Central memory CD8-positive, alpha-beta T cell (primary cell): ENCODE measurements at regions not wholly inside any gene's neighbourhood (a gene's known extent, or its start where the extent isn't known, plus 50 kb on each side); places are given as distances from the start of the nearest gene placed in this dataset.

Experiments used
- ATAC-seq: fragments of 150-1000 bp; cut with Tn5 transposase; replicated peaks from 2 replicates; pipeline ENCODE4 v1.10.0; 2022; ENCODE audit warnings: mild to moderate bottlenecking, moderate FRiP score, moderate number of reproducible peaks; ENCODE audit not compliant: poor library complexity, severe bottlenecking; ENCODE audit errors: extremely low read depth
- DNase-seq, 2 donors: peaks; one replicate each; pipeline ENCODE4 v3.0.0; 2021; ENCODE audit warnings: low spot score in 2 of 2
- H3K27ac Mint-ChIP-seq: one replicate; pipeline ENCODE4 v1.8.0; 2022; ENCODE audit warnings: low read depth, mild to moderate bottlenecking, moderate library complexity, mixed read lengths
- H3K27me3 Mint-ChIP-seq: one replicate; pipeline ENCODE4 v1.8.0; 2022; ENCODE audit warnings: mixed read lengths
- H3K36me3 Mint-ChIP-seq: one replicate; pipeline ENCODE4 v1.8.0; 2022; ENCODE audit warnings: mild to moderate bottlenecking, moderate library complexity, mixed read lengths; ENCODE audit not compliant: insufficient read depth
- H3K4me1 Mint-ChIP-seq: one replicate; pipeline ENCODE4 v1.8.0; 2022; ENCODE audit warnings: mixed read lengths
- H3K4me3 Mint-ChIP-seq: one replicate; pipeline ENCODE4 v1.8.0; 2022; ENCODE audit warnings: mild to moderate bottlenecking, moderate library complexity, mixed read lengths
- H3K9me3 Mint-ChIP-seq: one replicate; pipeline ENCODE4 v1.8.0; 2022; ENCODE audit warnings: mixed read lengths

DNA sequence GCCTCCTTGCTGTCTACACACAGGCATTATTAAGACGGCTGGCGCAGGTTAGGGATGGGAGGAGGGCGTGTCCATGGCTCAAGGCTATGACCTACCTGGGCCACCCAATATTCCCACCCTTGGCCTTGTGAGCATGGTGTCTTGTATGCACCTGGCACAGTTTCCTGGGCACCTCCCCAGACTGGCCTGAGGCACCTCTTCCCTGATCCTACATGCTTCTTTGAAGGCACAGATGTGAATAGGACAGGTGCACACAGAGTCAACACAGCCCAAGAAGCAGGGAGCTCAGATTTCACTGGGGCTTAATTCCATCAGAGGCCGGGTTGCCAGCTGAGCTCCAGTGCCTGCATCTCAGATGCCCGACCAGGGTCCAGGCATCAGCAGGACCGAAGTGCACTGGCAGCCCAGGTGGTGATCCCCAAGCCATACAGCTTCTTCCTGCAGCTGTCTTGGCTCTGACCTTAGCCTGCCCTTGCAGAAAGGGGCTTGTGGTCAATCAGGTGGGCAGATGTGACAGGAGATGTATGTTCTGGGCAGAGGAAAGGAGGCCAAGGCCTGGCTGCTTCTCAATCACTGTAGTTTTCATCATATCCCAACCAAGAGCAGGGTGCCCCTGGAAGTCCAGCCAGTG, 287.7 kb downstream of the CLIC5 start:
- ATAC-seq = no peak
- Mint-ChIP-seq H3K9me3 (peaks cover 2% of the 10 kb centered on the region), H3K36me3 (no peaks in the 10 kb centered on the region), H3K27me3 (no peaks in the 10 kb centered on the region), H3K4me3 (no peak overlapping the region), H3K4me1 (no peaks in the 10 kb centered on the region), H3K27ac (no peak overlapping the region)
- DNase-seq = no peak

DNA sequence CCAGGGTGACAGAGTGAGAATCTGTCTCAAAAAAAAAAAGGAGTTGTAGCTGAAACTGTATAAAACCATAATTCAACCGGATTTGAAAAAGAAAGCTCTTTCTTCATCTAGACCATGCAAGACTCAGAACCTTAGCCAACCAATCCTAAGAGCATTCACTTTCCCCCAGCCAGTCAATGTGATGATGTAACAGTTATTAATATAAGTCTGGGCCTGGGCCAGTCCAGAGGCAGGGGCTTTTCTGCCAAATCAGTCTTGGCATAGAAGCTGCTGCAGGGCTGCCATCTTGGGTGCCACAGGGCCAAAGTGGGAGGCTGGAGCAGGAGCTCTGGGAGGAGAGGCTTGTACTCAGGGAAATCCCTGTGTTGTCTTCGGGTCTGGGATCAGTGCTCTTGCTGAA, 288.4 kb downstream of the CLIC5 start:
- Mint-ChIP-seq H3K4me1 (no peaks in the 10 kb centered on the region), H3K27me3 (no peaks in the 10 kb centered on the region), H3K27ac (no peak overlapping the region), H3K4me3 (no peak overlapping the region), H3K9me3 (peaks cover 5% of the 10 kb centered on the region), H3K36me3 (no peaks in the 10 kb centered on the region)
- ATAC-seq (no peak), DNase-seq (no peak)

DNA sequence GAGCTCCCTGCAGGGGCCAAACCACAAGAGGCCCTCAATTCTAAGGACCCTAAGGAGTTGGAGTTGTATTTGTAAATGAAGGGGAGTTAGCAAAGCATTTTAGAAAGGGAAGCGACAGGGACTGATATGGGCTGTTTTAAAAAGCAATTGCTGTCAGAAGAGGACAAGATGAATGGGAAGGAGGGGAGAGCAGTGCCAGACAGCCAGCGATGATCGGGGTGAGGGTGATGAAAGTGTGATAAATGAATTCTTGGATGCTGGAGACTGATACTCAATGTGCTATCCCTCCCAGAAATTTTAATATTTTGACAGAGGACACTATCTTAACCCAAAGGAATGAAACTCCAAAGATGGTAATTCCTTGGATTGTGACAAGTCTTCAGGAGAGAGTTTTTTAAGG, 289.2 kb downstream of the CLIC5 start:
- DNase-seq (no peak), ATAC-seq (no peak)
- Mint-ChIP-seq H3K27me3 (no peaks in the 10 kb centered on the region), H3K4me1 (no peaks in the 10 kb centered on the region), H3K27ac (no peak overlapping the region), H3K4me3 (no peak overlapping the region), H3K9me3 (peaks cover 5% of the 10 kb centered on the region), H3K36me3 (no peaks in the 10 kb centered on the region)

DNA sequence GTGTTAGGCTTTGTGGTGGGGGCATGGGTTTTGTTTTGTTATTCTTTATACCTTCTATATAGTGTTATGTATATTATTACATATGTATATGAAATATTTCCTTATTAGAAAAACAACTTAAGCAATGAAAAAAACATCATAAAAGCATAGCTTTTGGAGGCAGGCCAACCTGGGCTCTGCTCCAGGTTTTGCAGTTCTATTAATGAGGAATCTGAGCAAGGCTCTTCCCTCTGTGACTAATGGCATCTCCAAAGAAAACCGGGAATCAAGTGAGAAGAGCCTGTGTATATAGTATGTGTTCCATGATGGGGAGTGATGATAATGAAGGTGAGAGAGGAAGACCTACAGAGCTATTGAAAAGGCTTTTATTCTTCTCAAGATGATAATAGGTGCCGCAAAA, 291.1 kb downstream of the CLIC5 start:
- Mint-ChIP-seq H3K27ac (no peak overlapping the region), H3K27me3 (no peaks in the 10 kb centered on the region), H3K4me3 (no peak overlapping the region), H3K4me1 (no peaks in the 10 kb centered on the region), H3K36me3 (no peaks in the 10 kb centered on the region), H3K9me3 (peaks cover 5% of the 10 kb centered on the region)
- DNase-seq (no peak), ATAC-seq (no peak)

DNA sequence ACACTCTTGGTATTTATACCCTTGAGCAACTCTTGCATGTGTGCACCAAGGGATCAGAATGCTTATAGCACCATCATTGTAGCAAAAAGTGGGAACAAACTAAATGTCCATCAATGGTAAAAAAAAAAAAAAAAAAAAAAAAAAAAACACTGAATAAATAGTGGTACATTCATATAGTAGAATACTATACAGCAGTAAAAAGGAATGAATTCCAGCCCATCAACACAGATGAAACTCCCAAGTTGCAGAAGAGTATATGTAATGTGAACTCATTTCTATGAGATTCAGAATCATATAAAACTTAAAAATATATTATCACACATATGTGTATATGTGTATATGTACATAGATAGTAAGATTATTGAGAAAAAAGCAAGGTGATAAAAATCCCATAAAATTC, 291.6 kb downstream of the CLIC5 start:
- H3K36me3 Mint-ChIP-seq = no peaks in the 10 kb centered on the region
- no peaks in the 10 kb centered on the region for H3K4me1 Mint-ChIP-seq
- ATAC-seq (no peak), DNase-seq (no peak)
- no peaks in the 10 kb centered on the region for H3K27me3 Mint-ChIP-seq
- H3K9me3 Mint-ChIP-seq = peaks cover 5% of the 10 kb centered on the region
- H3K4me3 Mint-ChIP-seq = no peak overlapping the region
- H3K27ac Mint-ChIP-seq = no peak overlapping the region

DNA sequence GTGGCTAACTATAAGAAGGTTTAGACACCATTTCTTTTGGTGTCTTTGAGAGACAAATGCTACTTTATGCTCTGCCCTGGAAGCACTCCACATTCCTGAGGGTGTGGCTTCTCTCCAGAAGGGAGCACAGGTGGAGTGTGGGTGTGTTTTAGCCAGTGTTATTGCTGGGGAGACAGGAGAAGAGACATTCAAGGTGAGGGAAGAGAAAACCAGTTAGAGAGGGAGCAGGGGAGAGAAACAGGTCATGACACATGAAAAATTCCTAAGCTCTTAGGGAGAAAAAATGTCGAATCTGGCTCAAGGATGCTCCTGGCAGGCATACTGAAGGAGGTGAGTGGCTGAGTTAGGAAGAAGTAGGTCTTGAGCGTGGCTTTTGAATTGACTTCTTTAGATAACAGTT, 292.8 kb downstream of the CLIC5 start:
- no peak overlapping the region for H3K27ac Mint-ChIP-seq
- H3K4me1 Mint-ChIP-seq = no peaks in the 10 kb centered on the region
- peaks cover 5% of the 10 kb centered on the region for H3K9me3 Mint-ChIP-seq
- DNase-seq (no peak), ATAC-seq (no peak)
- H3K27me3 Mint-ChIP-seq = no peaks in the 10 kb centered on the region
- H3K4me3 Mint-ChIP-seq = no peak overlapping the region
- H3K36me3 Mint-ChIP-seq = no peaks in the 10 kb centered on the region

DNA sequence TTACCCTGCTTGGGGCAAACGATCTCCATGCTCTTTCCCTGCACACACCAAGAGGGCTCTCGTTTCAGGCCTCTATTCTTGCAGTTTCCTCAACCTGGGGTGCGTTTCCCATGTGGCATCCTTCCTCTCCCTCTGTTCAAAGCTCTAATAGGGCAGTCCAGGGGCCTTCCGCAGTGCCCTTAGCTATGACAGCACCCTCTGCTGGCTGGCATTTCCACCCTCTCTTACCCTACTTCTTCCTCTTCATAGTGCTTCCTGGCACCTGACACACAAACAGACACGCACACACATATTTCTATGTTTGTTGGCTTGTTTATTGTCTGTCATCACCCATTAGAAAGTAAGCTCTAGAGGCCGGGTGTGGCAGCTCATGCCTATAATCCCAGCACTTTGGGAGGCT, 294.0 kb downstream of the CLIC5 start:
- no peak for DNase-seq
- Mint-ChIP-seq H3K4me1 (no peaks in the 10 kb centered on the region), H3K27ac (no peak overlapping the region), H3K9me3 (peaks cover 5% of the 10 kb centered on the region), H3K27me3 (no peaks in the 10 kb centered on the region), H3K4me3 (no peak overlapping the region), H3K36me3 (no peaks in the 10 kb centered on the region)
- ATAC-seq = no peak

DNA sequence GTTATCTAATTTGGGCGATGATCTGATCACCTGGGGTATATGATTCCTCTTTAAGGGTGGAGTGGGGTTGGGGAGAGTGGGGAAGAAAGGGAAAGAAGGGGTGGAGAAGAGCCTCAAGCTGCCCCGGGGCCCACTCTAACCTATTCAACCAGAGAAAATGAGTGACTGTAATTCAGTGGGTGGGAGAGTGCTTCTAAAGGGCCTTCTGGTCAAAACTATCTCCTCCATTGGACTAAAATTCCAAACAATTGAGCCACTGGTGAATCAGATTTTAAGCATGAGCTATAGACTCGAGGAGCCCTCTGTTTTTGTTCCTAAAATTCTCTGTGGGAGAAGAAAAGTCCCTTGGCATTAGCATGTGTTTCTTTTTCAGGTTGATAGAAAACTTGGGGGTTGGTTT, 296.8 kb downstream of the CLIC5 start:
- Mint-ChIP-seq H3K4me1 (peaks cover 10% of the 10 kb centered on the region), H3K4me3 (no peak overlapping the region), H3K36me3 (peaks cover 2% of the 10 kb centered on the region), H3K9me3 (peaks cover 5% of the 10 kb centered on the region), H3K27me3 (no peaks in the 10 kb centered on the region), H3K27ac (no peak overlapping the region)
- DNase-seq (no peak), ATAC-seq (no peak)

DNA sequence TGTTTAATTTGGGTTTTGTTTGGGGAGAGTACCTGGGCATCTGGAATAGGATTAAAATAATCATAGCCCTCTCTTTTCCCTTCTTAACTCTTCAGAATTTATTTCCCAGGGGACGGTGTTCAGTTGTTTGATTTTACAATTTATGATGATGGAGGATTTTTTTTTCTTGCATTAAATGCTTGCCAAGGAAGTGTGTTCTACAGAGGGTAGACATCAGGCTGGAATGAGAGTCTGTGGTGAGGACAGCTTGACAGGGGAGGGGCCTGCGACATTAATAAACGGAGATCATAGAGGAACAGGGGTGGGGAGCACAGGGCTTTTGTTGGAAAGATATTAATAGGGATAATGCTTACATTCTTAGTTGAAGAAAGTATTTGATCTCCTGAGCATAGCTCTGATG, 297.5 kb downstream of the CLIC5 start:
- Mint-ChIP-seq H3K9me3 (peaks cover 5% of the 10 kb centered on the region), H3K4me1 (peaks cover 10% of the 10 kb centered on the region), H3K27ac (no peak overlapping the region)

DNA sequence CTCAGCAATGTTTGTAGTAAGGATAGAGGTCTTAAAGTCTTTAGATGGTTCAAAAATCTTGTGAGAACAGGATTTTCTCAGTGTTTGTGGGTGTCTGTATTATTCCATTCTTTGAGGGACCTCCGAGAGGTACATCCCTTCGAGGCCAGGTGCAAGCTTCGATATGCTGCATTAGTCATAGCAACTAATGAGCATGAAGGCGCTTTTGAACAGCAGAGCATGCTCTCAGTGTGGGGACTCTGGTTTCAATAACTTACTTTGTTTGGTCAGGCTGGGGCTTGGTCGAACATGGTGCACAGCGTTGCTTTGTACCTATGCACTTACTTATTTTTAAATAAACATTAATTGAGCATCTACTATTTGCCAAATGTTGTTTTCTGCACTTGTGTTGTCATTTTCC, 297.9 kb downstream of the CLIC5 start:
- peaks cover 2% of the 10 kb centered on the region for H3K36me3 Mint-ChIP-seq
- peaks cover 2% of the 10 kb centered on the region for H3K9me3 Mint-ChIP-seq
- H3K4me3 Mint-ChIP-seq = no peak overlapping the region
- ATAC-seq (no peak), DNase-seq (no peak)
- H3K27me3 Mint-ChIP-seq = no peaks in the 10 kb centered on the region
- H3K27ac Mint-ChIP-seq = no peak overlapping the region
- peaks cover 10% of the 10 kb centered on the region for H3K4me1 Mint-ChIP-seq

More for the DNA sequence above, 297.5 kb downstream of the CLIC5 start:
- ATAC-seq (no peak), DNase-seq (no peak)
- Mint-ChIP-seq H3K4me3 (no peak overlapping the region), H3K27me3 (no peaks in the 10 kb centered on the region), H3K36me3 (peaks cover 2% of the 10 kb centered on the region)

DNA sequence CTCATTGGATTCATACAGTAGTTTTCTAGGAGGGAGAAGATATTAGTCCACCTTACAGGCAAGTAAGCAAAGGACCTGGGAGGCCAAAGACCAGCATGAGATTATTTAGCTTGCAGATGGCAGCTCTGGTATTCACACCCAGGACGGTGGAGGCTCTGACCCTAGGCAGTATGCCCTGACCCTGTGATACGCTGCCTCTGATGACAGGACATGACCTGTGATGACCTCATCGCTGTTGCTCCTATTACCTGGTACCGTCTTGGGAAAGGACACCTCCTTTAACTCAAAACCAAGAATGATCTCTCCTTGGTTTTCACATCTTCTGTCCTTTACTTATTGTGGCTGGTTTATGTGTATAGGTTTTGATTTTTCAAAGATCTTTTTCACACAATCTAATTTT, 298.6 kb downstream of the CLIC5 start:
- ATAC-seq (no peak), DNase-seq (no peak)
- Mint-ChIP-seq H3K27me3 (no peaks in the 10 kb centered on the region), H3K4me3 (no peak overlapping the region), H3K9me3 (no peaks in the 10 kb centered on the region), H3K36me3 (peaks cover 2% of the 10 kb centered on the region), H3K4me1 (peaks cover 10% of the 10 kb centered on the region), H3K27ac (no peak overlapping the region)

DNA sequence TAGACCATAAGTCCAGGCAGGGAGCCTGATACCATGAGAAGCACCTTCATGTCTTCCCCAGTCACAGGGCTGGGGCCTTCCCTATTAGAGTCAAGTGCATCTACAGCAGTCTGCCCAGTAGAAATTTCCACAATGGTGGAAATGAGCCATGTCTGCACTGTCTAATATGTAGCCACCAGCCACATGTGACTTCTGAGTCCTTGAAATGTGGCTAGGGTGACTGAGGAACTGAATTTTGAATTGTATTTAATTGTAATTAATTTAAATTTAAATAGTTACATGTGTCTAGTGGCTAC, 300.2 kb downstream of the CLIC5 start:
- H3K4me3 Mint-ChIP-seq = no peak overlapping the region
- no peak overlapping the region for H3K27ac Mint-ChIP-seq
- H3K27me3 Mint-ChIP-seq = no peaks in the 10 kb centered on the region
- peaks cover 2% of the 10 kb centered on the region for H3K36me3 Mint-ChIP-seq
- H3K4me1 Mint-ChIP-seq = peaks cover 17% of the 10 kb centered on the region
- no peaks in the 10 kb centered on the region for H3K9me3 Mint-ChIP-seq
- no peak for DNase-seq
- ATAC-seq = no peak

DNA sequence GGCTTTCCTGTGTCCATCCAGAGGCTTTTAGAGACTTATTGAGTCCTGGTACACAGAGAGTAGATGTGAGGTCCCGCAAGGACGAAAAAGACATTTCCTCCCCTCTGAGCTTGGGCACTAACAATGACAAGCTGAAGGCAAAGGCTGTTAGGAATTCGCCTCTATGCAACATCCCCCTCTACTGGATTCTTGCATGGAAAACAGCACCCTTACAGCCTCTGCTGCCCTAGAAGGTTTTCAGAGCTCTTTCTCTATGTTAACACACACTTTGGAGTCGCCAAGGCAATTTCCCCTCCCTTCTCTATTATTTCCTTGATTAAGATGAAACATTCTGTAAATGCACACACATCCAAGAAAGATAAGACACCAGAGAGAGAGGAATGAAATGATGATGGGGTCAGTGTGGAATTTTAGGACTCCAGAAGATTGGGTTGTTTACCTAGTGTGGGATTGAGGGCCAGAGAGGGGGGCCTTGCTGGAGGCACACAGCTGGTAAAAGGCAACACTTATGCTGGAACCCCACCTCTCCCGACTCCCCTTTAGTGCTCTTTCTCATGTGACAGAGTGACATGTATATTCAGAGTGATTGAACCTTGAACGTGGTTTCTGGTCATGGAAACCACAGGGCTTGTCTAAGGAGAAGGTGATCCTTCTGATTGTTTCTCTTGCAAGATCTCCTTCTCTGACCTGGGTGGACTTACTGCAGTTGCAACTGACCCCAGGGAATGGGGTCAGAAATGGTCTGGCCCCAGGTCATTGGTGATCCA, 300.7 kb downstream of the CLIC5 start:
- ATAC-seq = peak; percentile 43
- Mint-ChIP-seq H3K4me1 (peaks cover 23% of the 10 kb centered on the region), H3K27ac (peak overlapping the region; percentile 61), H3K27me3 (no peaks in the 10 kb centered on the region), H3K36me3 (peaks cover 2% of the 10 kb centered on the region), H3K9me3 (no peaks in the 10 kb centered on the region), H3K4me3 (peak overlapping the region; percentile 50)
- peak in 1 of 2 donors; percentile 45 for DNase-seq
